ENCODE measurements at regions not wholly inside any gene's neighbourhood (a gene's known extent, or its start where the extent isn't known, plus 50 kb on each side); places are given as distances from the start of the nearest gene placed in this dataset.

DNA sequence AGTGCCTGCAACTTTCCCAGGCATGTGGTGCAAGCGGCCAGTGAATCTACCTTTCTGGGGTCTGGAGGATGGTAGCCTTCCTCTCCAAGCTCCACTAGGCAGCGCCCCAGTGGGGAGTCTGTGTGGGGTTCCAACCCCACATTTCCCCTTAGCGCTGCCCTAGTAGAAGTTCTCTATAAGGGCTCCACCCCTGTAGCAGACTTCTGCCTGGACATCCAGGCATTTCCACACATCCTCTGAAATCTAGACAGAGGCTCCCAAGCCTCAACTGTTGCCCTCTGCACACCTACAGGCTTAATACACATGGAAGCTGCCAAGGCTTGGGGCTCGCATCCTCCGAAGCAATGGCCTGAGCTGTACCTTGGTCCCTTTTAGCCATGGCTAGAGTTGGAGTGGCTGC lies 321.6 kb downstream of the TFAP2A start:
- Histone ChIP-seq H3K9me3 (peaks cover 0 to 9% of the 10 kb centered on the region in 2 donors), H3K36me3 (no peaks in the 10 kb centered on the region), H3K4me1 (no peaks in the 10 kb centered on the region), H3K4me3 (no peak overlapping the region), H3K27ac (no peak overlapping the region), H3K27me3 (no peaks in the 10 kb centered on the region)
- TF ChIP-seq, protein P1, sequence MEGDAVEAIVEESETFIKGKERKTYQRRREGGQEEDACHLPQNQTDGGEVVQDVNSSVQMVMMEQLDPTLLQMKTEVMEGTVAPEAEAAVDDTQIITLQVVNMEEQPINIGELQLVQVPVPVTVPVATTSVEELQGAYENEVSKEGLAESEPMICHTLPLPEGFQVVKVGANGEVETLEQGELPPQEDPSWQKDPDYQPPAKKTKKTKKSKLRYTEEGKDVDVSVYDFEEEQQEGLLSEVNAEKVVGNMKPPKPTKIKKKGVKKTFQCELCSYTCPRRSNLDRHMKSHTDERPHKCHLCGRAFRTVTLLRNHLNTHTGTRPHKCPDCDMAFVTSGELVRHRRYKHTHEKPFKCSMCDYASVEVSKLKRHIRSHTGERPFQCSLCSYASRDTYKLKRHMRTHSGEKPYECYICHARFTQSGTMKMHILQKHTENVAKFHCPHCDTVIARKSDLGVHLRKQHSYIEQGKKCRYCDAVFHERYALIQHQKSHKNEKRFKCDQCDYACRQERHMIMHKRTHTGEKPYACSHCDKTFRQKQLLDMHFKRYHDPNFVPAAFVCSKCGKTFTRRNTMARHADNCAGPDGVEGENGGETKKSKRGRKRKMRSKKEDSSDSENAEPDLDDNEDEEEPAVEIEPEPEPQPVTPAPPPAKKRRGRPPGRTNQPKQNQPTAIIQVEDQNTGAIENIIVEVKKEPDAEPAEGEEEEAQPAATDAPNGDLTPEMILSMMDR (IDR thresholded peaks at IDR 0.05): no peak
- DNase-seq (ENCODE audit: low spot score): no peak

DNA sequence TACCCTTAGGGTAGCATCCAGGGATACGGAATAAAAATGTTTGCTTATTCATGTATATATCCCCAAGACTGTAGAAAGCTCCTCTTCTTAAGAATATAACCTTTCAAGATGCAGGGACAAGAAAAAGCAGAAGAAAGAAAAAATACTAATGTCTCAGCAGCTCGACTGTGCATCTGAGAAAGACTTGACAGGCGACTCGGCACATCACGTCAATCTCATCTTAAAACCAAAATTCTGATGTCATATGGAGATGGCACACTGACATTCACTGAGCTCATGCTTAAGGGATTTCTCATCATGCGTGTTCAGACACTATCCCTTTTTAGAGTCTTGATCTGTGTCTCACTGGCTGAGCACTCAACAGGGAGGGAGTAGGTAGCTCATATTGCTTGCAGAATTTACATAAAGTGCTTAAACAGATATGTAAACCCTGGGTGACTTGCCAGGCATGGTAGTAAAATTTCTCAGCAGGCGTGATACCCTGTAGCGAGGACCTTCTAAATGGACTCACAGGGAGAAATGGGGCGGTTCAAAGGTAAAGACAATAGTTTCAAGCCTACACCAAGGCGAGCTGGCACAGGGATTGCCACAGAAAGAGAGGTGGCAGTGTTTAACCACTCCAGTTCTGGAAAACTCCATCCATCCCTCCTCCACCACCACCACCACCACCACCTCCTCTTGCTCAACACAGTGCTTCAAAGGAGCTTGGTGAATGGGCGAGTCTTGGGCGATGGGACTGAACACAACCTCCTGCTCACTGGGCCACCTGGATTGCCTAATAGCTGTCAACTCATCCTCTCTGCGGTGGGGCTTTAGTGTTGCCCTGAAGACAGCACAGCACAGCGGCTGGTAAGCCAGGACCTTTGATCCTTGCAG lies 330.5 kb downstream of the TFAP2A start:
- Histone ChIP-seq H3K27me3 (no peaks in the 10 kb centered on the region), H3K4me1 (no peaks in the 10 kb centered on the region), H3K9me3 (no peaks in the 10 kb centered on the region), H3K4me3 (no peak overlapping the region), H3K27ac (no peak overlapping the region), H3K36me3 (no peaks in the 10 kb centered on the region)
- DNase-seq (ENCODE audit: low spot score): no peak
- TF ChIP-seq, protein P1 (IDR thresholded peaks at IDR 0.05): no peak

DNA sequence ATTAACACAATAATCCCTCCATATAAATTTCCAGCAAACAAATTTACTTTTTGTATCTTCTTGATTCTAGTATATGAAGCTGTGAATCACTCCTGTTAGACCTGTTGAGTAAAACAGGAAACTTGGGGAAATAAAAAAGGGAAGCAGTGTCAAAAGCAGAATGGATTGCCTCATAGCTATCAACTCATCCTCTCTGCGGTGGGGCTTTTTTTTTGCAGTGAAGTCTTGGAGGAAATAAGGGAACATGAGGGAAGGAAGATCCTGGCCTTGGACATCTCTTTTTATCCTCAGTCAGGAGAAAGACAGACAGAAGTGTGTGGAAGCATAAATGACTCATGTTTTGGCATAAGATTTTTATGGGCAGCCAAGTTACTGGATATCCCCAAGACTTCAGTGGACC lies 332.5 kb downstream of the TFAP2A start:
- Histone ChIP-seq H3K9me3 (no peaks in the 10 kb centered on the region), H3K4me1 (no peaks in the 10 kb centered on the region), H3K36me3 (no peaks in the 10 kb centered on the region), H3K4me3 (no peak overlapping the region), H3K27ac (no peak overlapping the region), H3K27me3 (no peaks in the 10 kb centered on the region)
- DNase-seq (ENCODE audit: low spot score): no peak
- TF ChIP-seq, protein P1 (IDR thresholded peaks at IDR 0.05): no peak

DNA sequence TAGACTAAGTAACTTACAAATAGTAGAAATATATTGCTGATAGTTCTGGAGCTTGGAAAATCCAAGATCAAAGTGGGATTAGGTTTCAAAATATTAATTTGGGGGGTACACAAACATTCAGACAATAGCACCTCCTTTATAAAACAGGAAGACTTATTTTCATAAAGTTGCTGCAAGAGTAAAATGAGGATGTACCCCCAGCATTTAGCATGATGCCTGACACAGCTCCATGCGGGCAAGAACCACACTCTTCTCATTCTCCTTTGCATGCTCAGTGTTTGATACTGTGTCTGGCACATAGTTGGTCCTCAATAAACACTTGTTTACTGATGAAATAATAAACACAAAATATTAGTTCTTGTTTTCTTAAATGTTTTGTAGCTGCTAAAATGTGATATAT lies 332.9 kb downstream of the TFAP2A start:
- H3K4me1 ChIP-seq: no peaks in the 10 kb centered on the region
- H3K27me3 ChIP-seq: no peaks in the 10 kb centered on the region
- DNase-seq (ENCODE audit: low spot score): no peak
- H3K36me3 ChIP-seq: no peaks in the 10 kb centered on the region
- no peak overlapping the region for H3K4me3 ChIP-seq
- no peak overlapping the region for H3K27ac ChIP-seq
- TF ChIP-seq, protein P1 (IDR thresholded peaks at IDR 0.05): no peak
- no peaks in the 10 kb centered on the region for H3K9me3 ChIP-seq

DNA sequence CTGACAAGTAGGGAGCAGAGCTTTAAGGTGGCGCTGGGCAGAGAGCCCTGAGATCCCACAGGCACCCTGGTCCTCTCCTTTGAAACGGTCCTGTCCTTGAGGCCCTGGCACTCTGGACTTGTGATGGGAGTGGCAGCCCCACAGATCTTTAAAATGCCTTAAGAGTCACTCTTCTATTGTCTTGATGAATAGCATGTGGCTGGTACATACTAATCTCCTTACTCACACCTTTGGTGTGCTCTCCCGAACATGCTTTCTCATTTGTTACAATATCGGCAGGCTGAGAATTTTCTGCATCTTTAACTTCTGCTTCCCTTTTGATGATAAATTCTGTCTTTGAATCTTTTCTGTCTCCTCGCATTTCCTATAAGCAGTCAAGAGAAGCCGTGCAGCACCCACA lies 333.8 kb downstream of the TFAP2A start:
- Histone ChIP-seq H3K27ac (no peak overlapping the region), H3K9me3 (no peaks in the 10 kb centered on the region), H3K27me3 (no peaks in the 10 kb centered on the region), H3K4me3 (no peak overlapping the region), H3K4me1 (no peaks in the 10 kb centered on the region), H3K36me3 (no peaks in the 10 kb centered on the region)
- no peak for DNase-seq (ENCODE audit: low spot score)
- TF ChIP-seq, protein P1 (IDR thresholded peaks at IDR 0.05): no peak

DNA sequence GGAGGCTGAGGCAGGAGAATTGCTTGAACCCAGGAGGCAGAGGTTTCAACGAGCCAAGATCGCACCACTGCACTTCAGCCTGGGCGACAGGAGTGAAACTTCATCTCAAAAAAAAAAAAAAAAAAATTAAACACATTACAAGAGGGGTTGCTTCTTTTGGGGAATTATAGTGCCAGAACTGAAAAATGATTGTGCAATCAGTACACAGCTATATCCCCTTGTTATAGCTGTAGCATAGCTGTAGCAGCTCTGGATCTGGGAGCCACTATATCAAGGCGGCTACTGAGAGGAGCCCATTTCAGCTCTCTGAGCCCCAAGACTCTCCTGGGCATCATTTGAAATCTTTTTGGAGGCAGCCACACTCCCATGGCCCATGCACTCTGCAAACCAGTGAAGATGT lies 334.3 kb downstream of the TFAP2A start:
- TF ChIP-seq, protein P1 (IDR thresholded peaks at IDR 0.05): no peak
- Histone ChIP-seq H3K9me3 (no peaks in the 10 kb centered on the region), H3K4me3 (no peak overlapping the region), H3K27me3 (no peaks in the 10 kb centered on the region), H3K27ac (no peak overlapping the region), H3K36me3 (no peaks in the 10 kb centered on the region), H3K4me1 (no peaks in the 10 kb centered on the region)
- no peak for DNase-seq (ENCODE audit: low spot score)
